ENCODE measurements at regions not wholly inside any gene's neighbourhood (a gene's known extent, or its start where the extent isn't known, plus 50 kb on each side); places are given as distances from the start of the nearest gene placed in this dataset.

GRCh38 chr2:207330912-207331311 is 165.2 kb upstream of the KLF7 start:
- TF ChIP-seq, protein P1, sequence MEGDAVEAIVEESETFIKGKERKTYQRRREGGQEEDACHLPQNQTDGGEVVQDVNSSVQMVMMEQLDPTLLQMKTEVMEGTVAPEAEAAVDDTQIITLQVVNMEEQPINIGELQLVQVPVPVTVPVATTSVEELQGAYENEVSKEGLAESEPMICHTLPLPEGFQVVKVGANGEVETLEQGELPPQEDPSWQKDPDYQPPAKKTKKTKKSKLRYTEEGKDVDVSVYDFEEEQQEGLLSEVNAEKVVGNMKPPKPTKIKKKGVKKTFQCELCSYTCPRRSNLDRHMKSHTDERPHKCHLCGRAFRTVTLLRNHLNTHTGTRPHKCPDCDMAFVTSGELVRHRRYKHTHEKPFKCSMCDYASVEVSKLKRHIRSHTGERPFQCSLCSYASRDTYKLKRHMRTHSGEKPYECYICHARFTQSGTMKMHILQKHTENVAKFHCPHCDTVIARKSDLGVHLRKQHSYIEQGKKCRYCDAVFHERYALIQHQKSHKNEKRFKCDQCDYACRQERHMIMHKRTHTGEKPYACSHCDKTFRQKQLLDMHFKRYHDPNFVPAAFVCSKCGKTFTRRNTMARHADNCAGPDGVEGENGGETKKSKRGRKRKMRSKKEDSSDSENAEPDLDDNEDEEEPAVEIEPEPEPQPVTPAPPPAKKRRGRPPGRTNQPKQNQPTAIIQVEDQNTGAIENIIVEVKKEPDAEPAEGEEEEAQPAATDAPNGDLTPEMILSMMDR (IDR thresholded peaks at IDR 0.05), result no peak
- TF ChIP-seq POLR2A (IDR thresholded peaks at IDR 0.05; ENCODE audit: low read depth) (no peak), EP300 (IDR thresholded peaks at IDR 0.05) (no peak), POLR2AphosphoS5 (IDR thresholded peaks at IDR 0.05) (peak; percentile 32 to 34)
